Renal cortical epithelial cell (primary cell): ENCODE measurements at regions not wholly inside any gene's neighbourhood (a gene's known extent, or its start where the extent isn't known, plus 50 kb on each side); places are given as distances from the start of the nearest gene placed in this dataset.

Experiments
- DNase-seq: peaks from one replicate; pipeline ENCODE4 v3.0.0-alpha.2; 2011; ENCODE audit warnings: low read depth

DNA sequence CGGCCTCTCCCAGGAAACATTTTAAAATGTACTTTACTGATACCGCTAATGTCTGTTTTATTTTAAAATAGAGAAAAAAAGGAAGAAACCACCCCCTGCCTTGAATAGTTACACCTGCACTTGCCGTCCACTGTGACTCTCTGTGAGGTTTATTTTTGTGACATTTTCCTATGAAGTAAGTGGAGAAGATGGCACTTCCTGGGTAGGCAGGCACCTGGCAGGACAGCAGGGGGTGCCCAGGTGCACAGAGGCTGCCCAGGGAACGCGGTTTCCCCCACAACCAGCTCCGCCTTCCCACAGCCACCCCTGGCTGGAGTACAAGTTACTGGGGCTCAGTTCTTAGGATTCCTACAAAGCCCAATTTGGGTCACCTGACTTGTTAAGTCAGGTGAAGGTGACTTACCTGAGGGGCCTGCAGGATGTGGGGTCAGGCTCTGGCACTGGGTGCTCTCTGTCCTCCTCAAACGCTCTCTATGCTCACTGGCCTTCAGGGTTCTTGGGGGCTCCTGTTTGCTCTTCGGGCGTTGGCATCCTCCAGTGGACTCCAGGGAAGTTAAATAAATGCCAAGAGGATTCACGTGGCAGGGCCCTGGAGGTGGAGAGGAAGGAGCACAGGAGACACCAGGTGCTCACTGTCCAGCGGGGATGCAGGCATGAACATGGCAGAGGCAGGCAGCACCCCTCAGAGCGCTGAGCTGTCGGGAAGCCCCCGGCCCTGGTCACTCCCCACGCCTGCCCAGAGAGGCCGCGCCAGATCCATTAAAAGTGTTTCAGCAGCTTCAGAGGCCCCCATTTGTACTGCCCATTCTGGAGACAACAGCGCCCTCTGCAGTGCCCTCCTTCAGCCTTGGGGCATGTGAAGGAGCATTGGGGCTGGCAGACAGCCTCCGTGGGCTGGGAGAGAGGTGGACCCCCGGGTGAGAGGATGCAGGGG lies 1021.2 kb downstream of the TBC1D22A start:
- DNase-seq: no peak

DNA sequence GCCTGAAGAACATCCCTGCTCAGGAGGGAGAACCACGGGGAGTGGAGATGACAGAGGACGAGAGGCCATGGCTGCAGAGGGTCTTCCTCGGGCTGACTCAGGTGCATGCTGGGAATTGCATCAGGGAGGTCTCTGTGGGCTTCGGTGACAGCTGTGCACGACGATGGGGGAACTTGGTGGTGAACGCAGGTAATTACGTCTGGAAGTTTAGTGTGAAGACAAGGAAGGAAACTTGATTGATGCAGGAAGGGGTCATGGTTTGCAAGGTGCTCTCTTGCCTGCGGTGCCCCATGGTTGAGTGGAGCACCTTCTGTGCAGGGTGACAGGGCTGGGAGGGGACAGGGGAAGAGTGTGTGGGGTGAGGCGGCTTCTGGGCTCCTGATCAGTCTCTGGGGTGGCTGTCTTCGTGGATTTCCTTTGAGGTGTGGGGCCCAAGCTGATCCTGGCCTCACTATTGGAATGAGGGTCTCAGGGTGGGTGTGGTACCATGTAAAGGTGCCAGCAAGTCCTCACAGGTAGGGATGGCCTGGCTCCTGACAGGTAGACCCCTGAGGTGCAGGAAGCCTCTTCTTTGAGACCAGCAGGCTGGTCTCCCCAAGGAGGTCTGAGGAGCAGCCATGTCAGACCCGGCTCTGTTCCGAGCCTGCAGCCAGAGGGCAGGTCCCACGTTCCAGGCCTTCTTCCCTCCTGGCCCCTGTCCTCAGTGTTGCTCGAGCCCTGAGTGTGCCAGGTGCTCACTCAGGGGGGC lies 1020.1 kb downstream of the TBC1D22A start:
- no peak for DNase-seq

DNA sequence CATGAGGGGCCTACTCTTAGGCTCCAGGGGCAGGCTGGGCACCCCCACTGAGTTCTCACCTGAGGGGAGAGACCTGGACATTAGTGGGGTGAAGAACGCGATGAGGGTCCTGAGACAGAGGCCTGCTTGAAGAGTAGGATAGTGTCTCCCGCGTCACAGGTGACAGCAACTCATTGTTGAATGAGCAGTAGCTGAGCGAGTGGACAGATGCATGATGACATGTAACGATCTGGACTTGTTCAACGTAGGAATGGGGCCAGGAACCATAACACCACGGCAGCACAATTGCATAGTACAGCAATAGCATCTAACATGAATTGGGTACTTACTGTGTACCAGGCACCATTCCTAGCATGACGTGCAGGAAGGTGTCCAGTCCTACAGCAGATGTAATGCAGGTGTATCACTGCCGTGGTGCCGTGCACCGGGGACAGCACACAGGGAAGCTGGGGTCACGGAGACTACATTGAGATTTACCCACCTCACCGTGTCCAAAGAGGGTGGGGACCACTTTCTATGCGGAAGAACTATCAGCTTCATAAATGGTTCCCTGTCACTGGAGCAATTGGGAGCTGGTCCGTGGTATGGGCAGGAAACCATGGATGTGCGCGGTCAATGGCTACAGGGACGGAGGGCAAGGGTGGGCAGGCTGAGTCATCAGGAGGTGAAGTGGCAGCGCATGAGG lies 1019.1 kb downstream of the TBC1D22A start:
- no peak for DNase-seq

DNA sequence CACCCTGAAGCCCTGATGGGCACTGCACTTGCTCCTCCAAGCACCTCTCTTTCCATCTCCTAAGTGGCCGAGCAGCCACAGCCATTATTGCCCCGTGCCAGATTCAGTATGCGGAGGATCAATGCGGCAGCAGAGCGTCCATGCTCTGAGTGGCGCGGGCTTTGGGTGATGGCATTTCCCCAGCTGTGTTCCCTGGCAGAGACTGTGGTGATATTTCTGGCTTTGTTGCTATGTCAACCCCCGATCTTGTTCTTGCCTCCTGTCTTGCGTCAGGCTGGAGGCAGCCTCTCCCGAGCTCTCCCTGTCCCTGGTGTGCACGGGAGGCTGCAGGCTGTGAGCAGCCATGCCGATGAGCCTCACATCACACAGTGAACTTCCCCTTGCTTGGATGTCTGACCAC lies 1018.6 kb downstream of the TBC1D22A start:
- DNase-seq: no peak

DNA sequence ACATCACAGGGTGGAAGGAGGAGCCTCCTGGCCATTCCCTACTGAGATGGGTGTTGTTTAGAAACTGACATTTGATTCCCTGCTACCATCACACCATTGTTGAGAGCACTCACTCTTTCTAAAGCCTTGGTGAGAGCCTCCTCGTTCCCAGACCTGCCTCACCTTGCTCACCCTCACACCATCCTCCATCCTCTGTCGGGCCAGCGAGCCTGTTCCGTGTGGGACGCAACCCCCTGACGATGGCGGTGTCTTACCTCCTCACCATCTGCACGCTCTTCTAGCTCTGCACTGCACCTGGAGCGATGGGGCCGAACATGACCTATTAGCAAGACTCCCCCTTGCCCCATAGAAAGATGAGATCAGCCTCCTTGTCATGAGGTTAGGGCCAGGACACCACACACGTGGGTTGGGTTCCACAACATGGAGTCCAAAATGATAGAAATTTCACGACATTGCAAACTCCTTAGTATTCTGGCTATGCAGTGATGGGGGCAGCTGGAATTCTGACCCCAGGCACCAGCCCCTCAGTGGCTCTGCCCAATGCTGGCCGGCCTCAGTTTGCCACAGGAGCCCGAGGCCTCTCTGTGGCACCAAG lies 1017.9 kb downstream of the TBC1D22A start:
- DNase-seq: no peak

DNA sequence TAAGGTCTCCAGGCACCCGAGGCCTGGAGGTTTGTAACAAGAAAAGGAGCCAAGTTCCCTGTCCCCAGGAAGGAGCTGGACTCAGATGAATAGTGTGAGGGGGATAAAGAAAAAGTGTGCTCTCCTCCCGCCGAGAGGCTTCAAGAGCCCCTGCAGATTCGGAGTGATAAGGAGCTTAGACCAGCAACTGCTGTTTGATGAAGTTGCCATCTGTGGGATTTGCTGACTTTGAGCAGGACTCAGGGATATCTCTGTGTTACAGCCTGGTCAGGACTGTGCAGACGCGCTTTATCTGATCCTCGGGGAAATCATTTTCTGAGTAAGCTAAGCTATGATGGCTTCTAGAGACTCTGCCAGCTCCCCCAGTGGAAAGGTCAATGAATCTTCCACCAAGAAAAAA lies 1017.0 kb downstream of the TBC1D22A start:
- no peak for DNase-seq

DNA sequence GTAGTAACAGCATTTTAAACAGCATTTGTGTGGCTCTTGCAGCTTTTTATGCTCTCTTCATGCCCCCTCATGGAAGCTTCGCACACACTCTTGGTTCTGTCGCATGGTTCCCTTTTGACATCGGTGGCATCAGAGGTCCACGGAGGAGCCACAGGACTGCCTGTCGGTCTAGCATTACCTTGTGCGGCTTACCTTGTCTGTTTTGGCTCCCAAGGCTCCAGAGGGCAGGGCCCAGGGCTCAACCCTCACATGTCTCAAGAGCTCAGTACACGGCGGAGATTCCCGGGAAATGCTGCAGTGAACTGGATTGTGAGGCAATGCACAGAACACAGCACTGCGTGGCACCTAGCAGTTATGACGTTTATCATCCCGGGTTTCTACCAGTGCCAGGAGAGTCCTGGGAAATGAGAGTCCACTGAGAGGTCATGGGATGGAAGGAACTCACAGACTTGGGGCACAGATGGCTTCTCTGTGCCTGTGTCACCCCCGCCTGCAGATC lies 1015.8 kb downstream of the TBC1D22A start:
- no peak for DNase-seq

DNA sequence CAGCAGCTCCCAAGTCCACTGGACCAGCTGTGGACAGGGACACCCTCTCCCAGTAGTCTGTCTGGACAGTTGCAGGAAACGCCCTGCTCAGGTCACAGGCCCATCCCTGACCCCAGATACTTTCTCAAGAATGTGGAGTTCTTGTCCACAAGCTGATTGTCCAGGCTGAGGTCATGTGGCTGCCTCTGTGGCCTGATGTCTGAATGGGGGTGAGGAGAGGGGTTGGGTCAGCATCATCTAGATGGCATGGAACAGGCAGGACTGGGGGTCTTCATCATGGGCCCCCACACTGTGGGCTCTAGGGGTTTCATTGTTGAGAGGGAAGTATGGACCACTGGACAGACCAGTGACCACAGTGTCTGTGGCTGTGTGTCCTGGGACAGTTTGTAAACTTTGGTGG lies 1015.0 kb downstream of the TBC1D22A start:
- DNase-seq: no peak

DNA sequence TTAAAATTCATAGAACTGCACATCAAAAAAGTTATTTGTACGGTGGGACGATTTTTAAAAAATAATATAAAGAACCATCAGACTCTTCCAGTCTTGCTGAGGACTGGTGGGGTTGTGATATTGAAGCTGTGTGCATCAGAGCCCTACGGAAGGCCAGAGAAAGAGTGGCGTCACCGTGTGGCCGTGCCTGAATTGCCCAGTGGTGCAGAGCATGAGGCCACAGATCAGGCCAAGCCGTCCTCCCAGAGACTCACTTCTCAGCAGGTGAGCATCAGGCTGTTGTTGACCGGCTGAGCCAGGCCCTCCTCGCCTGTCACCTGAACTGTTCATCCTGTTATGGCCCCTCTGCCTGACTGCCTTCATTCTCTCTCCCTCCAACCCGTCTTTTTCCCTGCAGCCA lies 1013.9 kb downstream of the TBC1D22A start:
- DNase-seq: no peak

DNA sequence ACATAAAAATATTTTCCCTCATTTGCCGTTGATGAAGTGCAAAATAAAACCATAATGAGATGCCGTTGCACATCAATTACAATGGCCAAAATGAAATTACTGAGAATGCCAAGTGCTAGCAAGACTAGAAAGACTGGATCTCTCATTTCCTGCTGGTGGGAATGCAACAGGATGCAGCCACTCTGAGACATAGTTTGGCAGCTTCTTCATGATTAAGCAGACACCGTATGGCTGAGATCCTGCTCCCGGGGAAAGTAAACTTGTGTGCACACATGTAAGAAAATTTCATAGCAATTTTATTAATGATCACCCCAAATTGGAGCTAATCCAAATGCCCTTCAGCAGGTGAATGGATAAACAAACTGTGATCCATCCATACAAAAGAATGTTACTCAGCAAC lies 1013.2 kb downstream of the TBC1D22A start:
- no peak for DNase-seq

DNA sequence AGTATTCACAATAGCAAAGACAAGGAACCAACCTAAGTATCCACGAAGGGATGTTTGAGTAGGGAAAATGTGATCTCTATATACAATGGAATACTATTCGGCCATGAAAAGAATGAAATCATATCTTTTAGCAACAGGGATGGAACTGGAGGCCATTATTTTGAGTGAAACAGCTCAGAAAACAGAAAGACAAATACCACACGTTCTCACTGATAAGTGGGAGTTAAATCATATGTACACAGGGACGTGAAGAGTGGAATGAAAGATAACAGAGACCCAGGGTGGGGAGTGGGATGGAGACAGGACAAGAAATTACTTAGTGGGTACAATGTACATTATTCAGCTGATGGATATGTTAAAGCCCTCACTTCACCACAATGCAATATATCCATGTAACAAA lies 1012.7 kb downstream of the TBC1D22A start:
- DNase-seq: no peak

DNA sequence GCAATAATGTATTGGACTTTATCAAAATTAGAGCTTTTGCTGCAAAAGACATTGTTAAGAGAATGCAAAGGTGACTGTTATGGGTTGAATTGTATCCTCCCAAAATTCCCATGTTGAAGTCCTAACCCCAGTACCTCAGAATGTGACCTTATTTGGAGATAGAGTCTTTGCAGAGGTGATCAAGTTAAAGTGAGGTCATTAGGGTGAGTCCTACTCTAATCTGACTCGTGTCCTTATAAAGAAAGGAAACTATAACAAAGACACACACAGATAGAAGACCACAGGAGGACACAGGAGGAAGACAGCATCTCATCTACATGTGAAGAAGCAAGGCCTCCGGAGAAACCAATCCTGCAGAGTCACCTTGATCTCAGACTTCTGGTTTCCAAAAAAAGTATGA lies 1011.2 kb downstream of the TBC1D22A start:
- DNase-seq: no peak

DNA sequence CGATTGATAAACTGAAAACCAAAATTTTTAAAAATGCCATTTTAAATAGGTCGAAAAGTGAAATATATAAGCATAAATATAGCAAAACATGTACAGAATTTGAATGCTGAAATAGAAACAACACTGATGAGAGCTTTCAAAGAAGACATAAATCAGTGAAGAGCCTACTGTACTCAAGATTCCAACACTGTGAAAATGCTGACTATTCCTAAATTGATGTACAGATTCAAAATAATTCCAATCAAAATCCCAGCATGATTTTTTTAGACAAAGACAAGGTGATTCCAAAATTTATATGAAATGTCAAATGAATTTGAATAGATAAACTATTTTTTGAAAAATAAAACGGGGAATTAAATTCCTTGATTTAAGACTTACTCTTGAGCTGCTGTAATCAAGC lies 1010.4 kb downstream of the TBC1D22A start:
- no peak for DNase-seq

DNA sequence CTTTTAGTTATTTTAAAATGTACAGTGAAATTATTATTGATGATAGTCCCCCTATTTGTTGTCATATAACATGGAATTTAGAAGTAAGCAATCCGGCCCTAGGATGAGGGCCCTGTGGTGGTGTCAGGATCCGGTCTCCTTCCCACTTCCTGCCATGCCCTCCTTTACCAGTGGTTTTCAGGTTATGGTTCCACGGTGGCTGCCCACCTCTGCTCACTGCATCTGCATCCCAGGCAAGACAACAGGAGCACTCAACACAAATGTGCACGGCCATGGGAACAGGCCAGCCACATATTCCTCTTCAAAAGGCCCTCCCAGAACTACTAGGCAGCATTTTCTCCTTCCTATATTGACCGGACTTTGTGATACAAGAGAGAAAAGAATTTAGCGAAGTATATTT lies 1007.2 kb downstream of the TBC1D22A start:
- DNase-seq: no peak

DNA sequence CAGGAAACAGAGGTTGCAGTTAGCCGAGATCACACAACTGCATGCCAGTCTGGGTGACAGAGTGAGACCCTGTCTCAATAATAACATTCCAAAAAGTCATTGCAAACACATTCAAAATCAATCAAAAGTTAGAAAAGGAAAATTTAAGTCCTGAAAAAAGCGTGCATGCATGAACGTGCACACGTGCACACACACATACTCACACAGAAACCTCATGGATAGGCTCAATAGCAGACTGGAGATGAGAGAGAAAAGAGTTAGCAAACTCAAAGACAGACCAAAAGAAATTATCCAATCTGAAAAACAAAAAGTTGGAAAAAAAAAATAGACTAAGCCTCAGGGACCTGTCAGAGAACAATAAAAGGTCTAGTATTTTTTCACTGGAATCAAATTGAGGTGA lies 1005.6 kb downstream of the TBC1D22A start:
- no peak for DNase-seq

DNA sequence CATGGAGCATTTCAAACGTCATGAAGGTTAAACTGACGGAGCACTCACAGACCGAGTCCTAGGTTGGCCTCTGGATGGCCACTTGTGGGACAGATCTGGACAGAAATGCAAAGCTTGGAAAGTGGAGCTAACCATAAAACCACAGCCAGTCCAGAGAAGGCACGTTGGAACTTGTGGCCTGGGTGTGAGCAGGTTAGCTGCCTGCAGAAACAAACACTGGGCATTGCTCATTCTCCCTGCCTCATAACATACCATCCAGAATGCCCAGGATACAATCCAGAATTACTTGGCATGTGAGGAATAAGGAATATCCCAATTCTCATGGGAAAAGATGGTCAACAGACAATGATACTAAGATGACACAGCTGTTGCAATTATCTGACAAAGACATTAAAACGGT lies 1005.0 kb downstream of the TBC1D22A start:
- no peak for DNase-seq

DNA sequence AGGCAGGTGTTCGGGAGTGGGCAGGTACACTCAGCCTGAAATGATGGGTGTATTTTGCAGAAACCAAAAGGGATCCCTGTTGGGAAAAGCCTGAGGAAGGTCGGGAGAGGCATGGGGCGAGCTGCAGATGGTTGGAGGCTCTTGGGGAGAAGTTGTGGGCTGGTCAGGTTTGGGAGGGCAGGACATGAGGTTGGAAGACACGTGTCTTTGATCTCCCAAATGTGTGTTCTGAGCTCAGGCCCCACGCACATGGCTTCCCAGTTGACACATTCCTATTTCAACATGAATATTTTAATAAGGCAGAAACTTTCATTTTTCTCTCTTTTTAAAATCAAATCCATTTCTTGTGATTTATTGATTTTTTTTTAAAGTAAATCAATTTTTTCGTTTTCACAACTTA lies 1003.3 kb downstream of the TBC1D22A start:
- DNase-seq: no peak

DNA sequence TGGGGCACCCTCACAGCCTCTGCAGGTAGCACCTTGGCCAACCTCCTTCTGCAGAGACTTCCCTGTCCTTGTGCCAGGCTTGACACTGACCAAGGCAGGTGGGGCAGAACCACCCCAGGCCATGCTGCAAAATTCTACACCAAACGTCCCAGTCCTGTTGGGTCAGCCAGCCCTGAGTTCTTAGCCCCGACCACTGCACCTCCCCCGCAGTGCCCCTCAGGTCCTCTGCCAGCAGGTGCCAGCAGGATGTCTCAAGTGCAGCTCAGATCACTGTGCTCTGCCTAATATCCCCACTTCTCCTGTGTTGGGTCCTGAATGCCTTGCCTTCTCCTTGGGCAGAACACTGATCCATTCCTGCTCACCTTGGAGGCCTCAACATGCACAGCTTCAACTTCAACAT lies 999.7 kb downstream of the TBC1D22A start:
- DNase-seq: no peak

DNA sequence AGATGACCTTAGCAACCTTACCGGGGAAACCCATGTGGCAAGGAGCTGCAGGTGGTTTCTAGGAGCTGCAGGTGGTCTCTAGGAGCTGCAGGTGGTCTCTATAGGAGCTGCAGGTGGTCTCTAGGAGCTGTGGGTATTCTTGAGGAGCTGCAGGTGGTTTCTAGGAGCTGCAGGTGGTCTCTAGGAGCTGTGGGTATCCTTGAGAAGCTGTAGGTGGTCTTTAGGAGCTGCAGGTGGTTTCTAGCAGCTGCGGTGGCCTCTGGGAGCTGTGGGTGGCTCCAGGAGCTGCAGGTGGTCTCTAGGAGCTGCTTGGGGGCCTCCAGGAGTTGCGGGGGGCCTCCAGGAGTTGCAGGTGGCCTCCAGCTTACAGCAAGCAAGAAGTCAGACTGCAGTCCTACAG lies 997.5 kb downstream of the TBC1D22A start:
- no peak for DNase-seq

DNA sequence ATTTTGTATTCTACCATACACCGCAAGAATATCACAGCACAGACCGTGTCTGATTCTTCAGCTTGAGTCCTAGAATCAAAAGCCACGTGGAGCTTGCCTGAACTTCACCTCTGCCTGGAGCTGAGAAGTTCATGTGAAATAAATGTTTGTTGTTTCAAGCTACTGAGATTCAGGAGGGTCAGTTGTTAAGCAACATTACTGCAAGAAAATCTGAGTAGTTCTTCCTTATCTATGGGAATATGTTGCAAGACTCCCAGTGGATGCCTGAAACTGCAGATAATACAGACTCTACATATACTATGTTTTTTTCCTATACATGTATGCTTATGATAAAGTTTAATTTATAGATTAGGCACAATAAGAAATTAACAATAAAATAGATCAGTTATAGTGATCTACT lies 995.3 kb downstream of the TBC1D22A start:
- no peak for DNase-seq

DNA sequence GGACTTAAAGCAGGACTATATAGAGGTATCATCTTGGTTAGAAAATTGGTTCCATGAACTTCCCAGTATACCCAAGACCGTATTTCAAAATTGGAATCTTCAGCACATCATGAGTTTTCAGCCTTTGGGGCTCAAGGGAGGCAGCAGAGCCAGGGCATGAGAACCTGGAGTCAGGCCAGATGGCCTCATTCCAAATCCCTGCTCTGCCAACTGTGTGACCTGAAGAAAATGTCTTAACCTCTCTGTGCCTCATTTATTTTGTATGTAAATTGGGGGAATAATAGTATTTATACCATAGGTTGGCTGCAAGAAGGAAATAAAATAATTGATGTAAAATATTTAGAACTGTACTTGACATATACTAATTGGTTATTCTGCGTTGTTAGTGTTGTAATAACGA lies 987.6 kb downstream of the TBC1D22A start:
- DNase-seq: no peak

DNA sequence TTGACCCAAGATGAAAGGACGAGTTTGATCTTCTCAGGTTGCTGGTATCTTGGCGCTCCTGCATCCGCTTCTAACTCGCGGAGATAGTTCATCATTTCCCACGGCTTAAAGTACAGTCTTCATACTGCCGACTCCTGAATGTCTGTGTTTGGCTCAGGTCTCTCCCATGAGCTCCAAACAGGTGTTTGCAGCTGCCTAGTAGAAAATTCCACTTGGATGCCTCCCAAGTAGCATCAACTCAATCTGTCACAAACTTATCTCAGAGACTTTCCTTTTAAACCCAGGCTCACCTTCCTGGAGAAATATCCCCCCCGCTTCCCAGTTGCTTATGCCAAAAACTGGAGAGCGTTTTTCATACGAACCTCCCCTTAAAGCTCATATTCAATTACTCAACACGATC lies 986.5 kb downstream of the TBC1D22A start:
- no peak for DNase-seq
